ENCODE measurements at regions not wholly inside any gene's neighbourhood (a gene's known extent, or its start where the extent isn't known, plus 50 kb on each side); places are given as distances from the start of the nearest gene placed in this dataset.
A peak's percentile ranks its signal among the peaks of the same experiment; 100 is the strongest.

DNA sequence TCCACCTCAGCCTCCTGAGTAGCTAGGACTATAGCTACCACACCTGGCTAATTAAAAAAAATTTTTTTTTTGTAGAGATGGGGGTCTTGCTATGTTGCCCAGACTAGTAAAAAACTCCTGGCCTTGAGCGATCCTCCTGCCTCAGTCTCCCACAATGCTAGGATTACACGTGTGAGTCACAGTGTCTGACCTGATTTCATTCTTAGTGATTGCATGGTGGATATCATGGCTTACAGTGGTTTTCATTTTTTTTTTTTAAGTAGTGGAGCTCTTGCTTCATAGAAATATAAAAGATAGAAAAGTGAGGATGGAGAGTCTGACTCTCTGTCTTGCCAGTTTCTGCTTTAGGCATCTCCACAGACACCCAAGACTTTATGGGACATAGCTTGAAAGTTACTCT, 83.6 kb downstream of the CDC42EP3 start:
- no peaks in the 10 kb centered on the region for H3K27me3 ChIP-seq (ENCODE audit: control insufficient read depth, insufficient read depth, low read length)
- DNase-seq (peak in 1 of 2 donors; percentile 16), ATAC-seq (no peak)
- H3K9me3 ChIP-seq (ENCODE audit: control insufficient read depth, insufficient read depth, low read length) = no peaks in the 10 kb centered on the region
- H3K4me3 ChIP-seq (ENCODE audit: low read length) = no peak overlapping the region
- H3K27ac Mint-ChIP-seq = peak overlapping the region; percentile 82 to 86
- no peaks in the 10 kb centered on the region for H3K27me3 Mint-ChIP-seq (ENCODE audit: low read depth in 2 of 2)
- H3K27ac ChIP-seq (ENCODE audit: low read length) = peak overlapping the region; percentile 13
- H3K4me3 Mint-ChIP-seq = peak overlapping the region; percentile 42
- intact Hi-C loops (cut with micrococcal nuclease) = no loop called here
- no peaks in the 10 kb centered on the region for H3K9me3 Mint-ChIP-seq
- TF ChIP-seq, protein P1, sequence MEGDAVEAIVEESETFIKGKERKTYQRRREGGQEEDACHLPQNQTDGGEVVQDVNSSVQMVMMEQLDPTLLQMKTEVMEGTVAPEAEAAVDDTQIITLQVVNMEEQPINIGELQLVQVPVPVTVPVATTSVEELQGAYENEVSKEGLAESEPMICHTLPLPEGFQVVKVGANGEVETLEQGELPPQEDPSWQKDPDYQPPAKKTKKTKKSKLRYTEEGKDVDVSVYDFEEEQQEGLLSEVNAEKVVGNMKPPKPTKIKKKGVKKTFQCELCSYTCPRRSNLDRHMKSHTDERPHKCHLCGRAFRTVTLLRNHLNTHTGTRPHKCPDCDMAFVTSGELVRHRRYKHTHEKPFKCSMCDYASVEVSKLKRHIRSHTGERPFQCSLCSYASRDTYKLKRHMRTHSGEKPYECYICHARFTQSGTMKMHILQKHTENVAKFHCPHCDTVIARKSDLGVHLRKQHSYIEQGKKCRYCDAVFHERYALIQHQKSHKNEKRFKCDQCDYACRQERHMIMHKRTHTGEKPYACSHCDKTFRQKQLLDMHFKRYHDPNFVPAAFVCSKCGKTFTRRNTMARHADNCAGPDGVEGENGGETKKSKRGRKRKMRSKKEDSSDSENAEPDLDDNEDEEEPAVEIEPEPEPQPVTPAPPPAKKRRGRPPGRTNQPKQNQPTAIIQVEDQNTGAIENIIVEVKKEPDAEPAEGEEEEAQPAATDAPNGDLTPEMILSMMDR (IDR thresholded peaks at IDR 0.05) = no peak
- H3K36me3 Mint-ChIP-seq = no peaks in the 10 kb centered on the region
- H3K36me3 ChIP-seq (ENCODE audit: control insufficient read depth, insufficient read depth, low read length) = no peaks in the 10 kb centered on the region
- peaks cover 34% of the 10 kb centered on the region for H3K4me1 ChIP-seq (ENCODE audit: control insufficient read depth, insufficient read depth, low read length)
- peaks cover 64 to 67% of the 10 kb centered on the region in 2 donors for H3K4me1 Mint-ChIP-seq
- 72% methylated on average over 2 of the region's 2 CpGs for WGBS (ENCODE audit: insufficient coverage)

DNA sequence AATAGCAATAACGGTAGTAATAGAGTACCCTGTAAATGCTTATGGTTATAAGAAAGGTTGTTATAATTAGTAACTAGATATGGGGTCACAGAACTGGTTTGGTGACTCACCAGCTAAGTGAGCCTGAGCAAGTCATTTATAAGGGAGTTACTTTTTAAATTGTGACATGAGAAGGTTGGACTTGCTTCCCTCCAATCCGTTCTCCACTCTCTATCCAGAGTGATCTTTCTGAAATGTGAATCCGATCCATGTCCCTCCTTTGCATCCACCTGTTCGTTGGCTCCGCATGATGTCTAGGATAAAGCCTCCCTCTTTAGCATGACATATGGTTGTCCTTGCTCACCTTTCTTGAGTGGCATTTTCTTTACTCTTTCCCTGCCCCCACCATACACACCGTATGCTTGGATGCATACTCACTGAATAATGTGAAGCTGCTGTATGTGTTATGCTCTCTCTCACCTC, 83.1 kb downstream of the CDC42EP3 start:
- Mint-ChIP-seq H3K27me3 (ENCODE audit: low read depth in 2 of 2) (no peaks in the 10 kb centered on the region), H3K4me1 (peaks cover 59 to 62% of the 10 kb centered on the region in 2 donors), H3K27ac (peak overlapping the region; percentile 39 to 82), H3K9me3 (no peaks in the 10 kb centered on the region), H3K4me3 (no peak overlapping the region), H3K36me3 (no peaks in the 10 kb centered on the region)
- no peak for DNase-seq
- H3K4me3 ChIP-seq (ENCODE audit: low read length) = no peak overlapping the region
- TF ChIP-seq, protein P1 (IDR thresholded peaks at IDR 0.05) = no peak
- H3K4me1 ChIP-seq (ENCODE audit: control insufficient read depth, insufficient read depth, low read length) = peaks cover 29% of the 10 kb centered on the region
- H3K36me3 ChIP-seq (ENCODE audit: control insufficient read depth, insufficient read depth, low read length) = no peaks in the 10 kb centered on the region
- 93% methylated on average over 6 of the region's 6 CpGs for WGBS (ENCODE audit: insufficient coverage)
- H3K27ac ChIP-seq (ENCODE audit: low read length) = no peak overlapping the region
- ATAC-seq = no peak
- intact Hi-C loops (cut with micrococcal nuclease) = no loop called here
- peaks cover 2% of the 10 kb centered on the region for H3K9me3 ChIP-seq (ENCODE audit: control insufficient read depth, insufficient read depth, low read length)
- no peaks in the 10 kb centered on the region for H3K27me3 ChIP-seq (ENCODE audit: control insufficient read depth, insufficient read depth, low read length)

DNA sequence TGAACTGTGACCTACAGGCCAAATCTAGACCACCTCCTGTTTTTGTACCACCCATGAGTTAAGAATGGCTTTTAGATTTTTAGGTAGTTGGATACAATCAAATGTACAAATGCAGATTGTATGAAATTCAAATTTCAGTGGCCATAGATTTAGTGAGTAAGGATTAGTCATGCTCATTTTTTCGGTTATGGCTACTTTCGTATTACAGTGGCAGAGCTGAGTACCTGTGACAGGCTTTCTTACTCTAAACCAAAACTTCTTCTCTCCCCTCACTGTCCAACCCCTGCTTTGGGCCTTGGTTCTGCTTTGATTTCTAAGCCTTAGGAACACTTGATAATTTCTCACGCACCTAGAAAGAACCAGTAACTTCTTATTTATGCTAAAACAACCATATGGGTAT, 82.1 kb downstream of the CDC42EP3 start:
- Histone ChIP-seq H3K9me3 (ENCODE audit: control insufficient read depth, insufficient read depth, low read length) (peaks cover 6% of the 10 kb centered on the region), H3K4me1 (ENCODE audit: control insufficient read depth, insufficient read depth, low read length) (peaks cover 27% of the 10 kb centered on the region), H3K27ac (ENCODE audit: low read length) (peak overlapping the region; percentile 4), H3K4me3 (ENCODE audit: low read length) (no peak overlapping the region), H3K36me3 (ENCODE audit: control insufficient read depth, insufficient read depth, low read length) (no peaks in the 10 kb centered on the region), H3K27me3 (ENCODE audit: control insufficient read depth, insufficient read depth, low read length) (no peaks in the 10 kb centered on the region)
- no peak for ATAC-seq
- Mint-ChIP-seq H3K9me3 (peaks cover 2 to 3% of the 10 kb centered on the region in 2 donors), H3K27ac (peak overlapping the region in 1 of 2 donors; percentile 39), H3K36me3 (no peaks in the 10 kb centered on the region), H3K4me3 (no peak overlapping the region), H3K4me1 (peaks cover 53 to 56% of the 10 kb centered on the region in 2 donors), H3K27me3 (ENCODE audit: low read depth in 2 of 2) (no peaks in the 10 kb centered on the region)
- 75% methylated on average over 3 of the region's 3 CpGs for WGBS (ENCODE audit: insufficient coverage)
- TF ChIP-seq, protein P1 (IDR thresholded peaks at IDR 0.05) = no peak
- DNase-seq = no peak
- intact Hi-C loops (cut with micrococcal nuclease) = no loop called here

DNA sequence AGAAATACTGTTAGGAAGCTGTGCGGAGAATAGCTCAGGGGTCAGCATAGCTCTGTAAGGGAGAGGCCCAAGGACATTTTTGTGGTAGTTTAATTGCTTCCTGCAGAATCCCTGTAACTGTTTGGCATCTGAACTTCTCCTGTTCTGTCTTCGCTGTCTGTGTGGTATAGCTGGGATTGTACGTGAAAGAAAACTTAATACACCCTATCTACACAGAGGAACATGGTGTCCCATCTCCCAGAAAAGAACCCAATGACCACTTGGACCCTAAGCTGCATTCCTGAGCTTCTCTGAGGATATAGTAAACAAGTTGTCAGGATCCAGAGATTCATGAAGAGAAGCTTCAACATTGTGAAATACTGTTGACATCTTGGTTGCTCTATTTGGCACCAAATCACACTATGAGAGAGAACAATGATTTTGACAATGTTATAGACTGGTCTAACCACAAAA, 81.3 kb downstream of the CDC42EP3 start:
- H3K27me3 Mint-ChIP-seq (ENCODE audit: low read depth in 2 of 2) = no peaks in the 10 kb centered on the region
- H3K27me3 ChIP-seq (ENCODE audit: control insufficient read depth, insufficient read depth, low read length) = no peaks in the 10 kb centered on the region
- peaks cover 2 to 3% of the 10 kb centered on the region in 2 donors for H3K9me3 Mint-ChIP-seq
- 83% methylated on average over 1 of the region's 3 CpGs for WGBS (ENCODE audit: insufficient coverage)
- peaks cover 47 to 52% of the 10 kb centered on the region in 2 donors for H3K4me1 Mint-ChIP-seq
- intact Hi-C loops (cut with micrococcal nuclease) = no loop called here
- no peak overlapping the region for H3K4me3 Mint-ChIP-seq
- H3K36me3 ChIP-seq (ENCODE audit: control insufficient read depth, insufficient read depth, low read length) = no peaks in the 10 kb centered on the region
- peak overlapping the region; percentile 52 to 53 for H3K27ac Mint-ChIP-seq
- ATAC-seq (peak in 1 of 3 donors; percentile 27), DNase-seq (no peak)
- TF ChIP-seq, protein P1 (IDR thresholded peaks at IDR 0.05) = no peak
- peaks cover 2% of the 10 kb centered on the region for H3K36me3 Mint-ChIP-seq
- peaks cover 6% of the 10 kb centered on the region for H3K9me3 ChIP-seq (ENCODE audit: control insufficient read depth, insufficient read depth, low read length)
- H3K4me3 ChIP-seq (ENCODE audit: low read length) = no peak overlapping the region
- H3K4me1 ChIP-seq (ENCODE audit: control insufficient read depth, insufficient read depth, low read length) = peaks cover 26% of the 10 kb centered on the region
- no peak overlapping the region for H3K27ac ChIP-seq (ENCODE audit: low read length)
